ENCODE measurements at regions not wholly inside any gene's neighbourhood (a gene's known extent, or its start where the extent isn't known, plus 50 kb on each side); places are given as distances from the start of the nearest gene placed in this dataset.

DNA sequence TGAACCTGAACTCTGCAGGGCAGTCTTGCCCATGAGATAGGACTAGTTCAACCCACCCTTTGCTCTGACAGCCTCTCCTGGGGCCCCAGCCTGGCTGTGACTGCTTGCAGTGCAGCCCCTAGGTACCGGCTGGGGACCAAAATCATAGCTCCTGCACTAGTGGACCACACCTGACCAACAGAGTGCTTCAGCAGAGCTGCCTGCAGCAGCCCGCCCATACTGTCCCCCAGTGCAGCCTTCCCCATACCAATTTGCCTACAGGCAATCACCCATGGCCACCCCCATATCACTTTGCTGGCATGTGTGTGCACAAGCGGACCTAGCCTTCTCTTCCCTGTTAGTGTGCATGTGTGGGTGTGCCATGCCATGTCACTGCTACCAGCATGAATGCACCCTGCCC is 347.6 kb upstream of the MPDZ start:
- DNase-seq (no peak), ATAC-seq (replicated peaks) (no peak)
- Mint-ChIP-seq H3K36me3 (no peaks in the 10 kb centered on the region), H3K27me3 (no peaks in the 10 kb centered on the region), H3K27ac (no peak overlapping the region), H3K4me1 (no peaks in the 10 kb centered on the region), H3K4me3 (no peak overlapping the region), H3K9me3 (peaks cover 9 to 11% of the 10 kb centered on the region in 2 donors)

DNA sequence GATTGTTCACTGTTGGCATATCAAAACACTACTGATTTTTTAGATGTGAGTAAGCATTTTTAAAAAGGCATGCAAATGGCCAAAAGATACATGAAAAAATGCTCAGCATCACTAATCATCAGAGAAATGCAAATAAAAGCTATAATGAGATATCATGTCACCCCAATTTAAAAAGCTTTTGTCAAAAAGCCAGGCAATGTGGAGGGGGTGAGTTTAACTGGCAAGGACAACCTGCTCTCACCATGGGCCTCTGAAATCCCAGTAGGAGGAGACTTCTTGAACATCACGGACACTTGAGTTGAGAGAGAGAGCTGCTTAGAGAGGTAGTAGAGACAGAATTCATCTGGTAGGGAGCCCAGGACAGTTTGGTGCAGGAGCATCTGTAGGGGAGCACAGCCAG is 347.1 kb upstream of the MPDZ start:
- Mint-ChIP-seq H3K9me3 (peaks cover 6 to 11% of the 10 kb centered on the region in 2 donors), H3K36me3 (no peaks in the 10 kb centered on the region), H3K27me3 (no peaks in the 10 kb centered on the region), H3K4me1 (no peaks in the 10 kb centered on the region), H3K4me3 (no peak overlapping the region), H3K27ac (no peak overlapping the region)
- no peak for DNase-seq
- ATAC-seq (replicated peaks), result no peak

DNA sequence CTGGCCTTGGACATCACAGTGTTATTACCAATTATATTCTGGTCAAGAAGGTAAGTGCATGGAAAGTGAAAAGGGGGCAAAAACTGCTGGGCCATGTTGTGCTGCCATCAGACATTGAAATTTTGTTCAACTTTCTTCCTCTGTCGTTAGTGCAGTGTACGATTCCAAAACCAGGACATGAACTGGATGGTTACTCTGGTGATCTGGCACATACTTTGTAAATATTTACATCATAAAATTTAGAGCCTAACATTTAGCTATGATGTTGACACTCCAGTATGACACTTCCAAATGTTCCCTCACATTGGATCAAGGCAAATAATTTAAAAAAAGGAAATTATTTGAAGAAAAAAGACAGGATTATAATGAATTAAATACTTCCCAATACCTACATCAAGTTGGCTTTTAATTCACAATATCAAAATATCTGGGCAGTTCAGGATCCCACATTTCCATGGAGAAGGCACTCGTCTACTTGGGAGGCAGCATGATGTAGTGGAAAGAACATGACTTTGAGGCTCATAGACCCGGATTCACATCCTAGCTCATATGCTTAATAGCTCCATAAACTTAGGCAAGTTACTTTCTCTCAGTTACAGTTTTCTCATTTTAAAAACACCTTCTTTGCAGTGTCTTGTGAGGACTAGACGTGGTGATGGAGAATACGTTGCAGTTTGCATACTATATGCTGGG is 342.5 kb upstream of the MPDZ start:
- H3K27ac Mint-ChIP-seq, result no peak overlapping the region
- H3K9me3 Mint-ChIP-seq, result peaks cover 0 to 1% of the 10 kb centered on the region in 2 donors
- H3K4me1 Mint-ChIP-seq, result no peaks in the 10 kb centered on the region
- no peak for ATAC-seq (replicated peaks)
- no peaks in the 10 kb centered on the region for H3K27me3 Mint-ChIP-seq
- no peaks in the 10 kb centered on the region for H3K36me3 Mint-ChIP-seq
- no peak overlapping the region for H3K4me3 Mint-ChIP-seq
- no peak for DNase-seq

GRCh38 chr9:13616491-13617035 is 337.1 kb upstream of the MPDZ start:
- DNase-seq, result no peak
- no peaks in the 10 kb centered on the region for H3K36me3 Mint-ChIP-seq
- no peaks in the 10 kb centered on the region for H3K27me3 Mint-ChIP-seq
- H3K4me3 Mint-ChIP-seq, result no peak overlapping the region
- no peak overlapping the region for H3K27ac Mint-ChIP-seq
- H3K4me1 Mint-ChIP-seq, result no peaks in the 10 kb centered on the region
- no peak for ATAC-seq (replicated peaks)
- H3K9me3 Mint-ChIP-seq, result peaks cover 0 to 3% of the 10 kb centered on the region in 2 donors

DNA sequence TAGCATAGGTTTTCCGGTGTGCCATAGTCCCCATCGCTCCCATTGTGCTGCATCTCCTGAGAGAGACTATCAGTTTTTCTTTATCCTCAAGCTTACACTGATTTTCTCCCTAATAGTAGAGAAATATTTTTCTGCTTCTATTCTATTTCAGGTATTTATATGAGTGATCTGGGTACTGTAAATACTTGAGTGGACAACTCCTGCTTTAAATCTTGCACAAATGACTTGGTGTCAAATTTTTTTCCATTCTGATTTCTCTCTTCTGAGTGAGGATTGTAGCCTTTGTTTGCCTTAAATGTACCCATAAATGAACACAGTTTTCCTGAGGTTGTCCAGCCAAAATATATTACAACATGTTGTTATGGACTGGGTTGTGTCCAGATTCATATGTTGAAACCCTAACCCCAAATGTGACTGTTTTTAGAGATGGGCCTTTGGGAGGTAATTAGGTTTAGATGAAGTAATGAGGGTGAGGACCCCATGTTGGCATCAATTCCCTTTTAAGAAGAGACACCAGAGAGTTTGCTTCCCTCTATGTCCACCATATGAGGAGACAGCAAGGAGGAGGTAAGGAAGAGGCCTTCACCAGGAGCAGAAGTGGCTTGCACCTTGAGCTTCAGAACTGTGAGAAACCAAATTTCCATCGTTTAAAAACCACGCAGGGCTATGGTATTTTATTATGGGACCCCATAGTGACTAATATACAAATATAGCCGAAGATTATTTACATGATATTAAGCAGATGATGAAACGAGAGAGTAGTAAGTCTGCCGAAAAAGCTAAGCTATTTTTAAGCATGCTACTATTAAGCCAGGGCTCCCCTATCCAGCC is 336.4 kb upstream of the MPDZ start:
- no peaks in the 10 kb centered on the region for H3K4me1 Mint-ChIP-seq
- DNase-seq, result no peak
- no peak overlapping the region for H3K4me3 Mint-ChIP-seq
- no peaks in the 10 kb centered on the region for H3K36me3 Mint-ChIP-seq
- no peak overlapping the region for H3K27ac Mint-ChIP-seq
- ATAC-seq (replicated peaks), result no peak
- H3K27me3 Mint-ChIP-seq, result no peaks in the 10 kb centered on the region
- peaks cover 0 to 3% of the 10 kb centered on the region in 2 donors for H3K9me3 Mint-ChIP-seq

DNA sequence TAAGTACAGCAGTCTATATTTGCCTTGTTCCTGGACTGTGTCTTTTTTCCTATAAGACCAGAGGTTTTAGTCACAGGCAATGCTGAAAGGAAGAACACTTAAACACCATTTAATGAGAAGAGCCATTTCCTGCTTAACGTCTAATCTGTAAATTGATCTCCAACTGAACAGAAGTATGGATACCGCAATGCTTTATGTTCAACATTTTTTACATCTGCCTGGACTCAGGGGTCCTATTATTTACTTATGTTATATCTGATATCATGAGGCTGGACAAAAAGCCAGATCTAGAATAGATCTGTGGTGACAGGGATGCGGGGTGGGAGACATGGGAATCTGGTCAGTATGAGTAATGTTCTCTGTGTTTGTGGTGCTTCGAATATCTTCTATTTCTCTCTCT is 334.6 kb upstream of the MPDZ start:
- no peak overlapping the region for H3K27ac Mint-ChIP-seq
- ATAC-seq (replicated peaks), result no peak
- DNase-seq, result no peak
- no peaks in the 10 kb centered on the region for H3K27me3 Mint-ChIP-seq
- no peak overlapping the region for H3K4me3 Mint-ChIP-seq
- no peaks in the 10 kb centered on the region for H3K4me1 Mint-ChIP-seq
- peaks cover 0 to 3% of the 10 kb centered on the region in 2 donors for H3K9me3 Mint-ChIP-seq
- no peaks in the 10 kb centered on the region for H3K36me3 Mint-ChIP-seq

DNA sequence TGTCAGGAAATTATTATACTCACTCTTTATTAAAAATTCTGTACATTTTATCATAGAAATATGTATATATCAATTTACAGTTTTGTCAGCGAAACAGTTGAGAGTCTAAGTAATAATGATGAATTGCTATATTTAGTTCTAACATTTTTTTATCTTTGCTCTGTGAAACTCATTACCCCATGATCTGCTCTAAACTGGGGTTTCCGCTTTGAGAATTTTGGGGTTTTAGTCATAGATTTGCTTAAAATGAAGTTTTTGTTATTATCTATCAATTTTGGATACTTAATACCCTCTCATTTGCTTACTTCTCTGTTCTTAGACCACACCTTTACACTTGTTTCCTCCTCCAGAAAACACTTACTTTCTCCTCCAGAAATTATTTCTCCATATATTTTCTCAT is 333.8 kb upstream of the MPDZ start:
- H3K27me3 Mint-ChIP-seq, result no peaks in the 10 kb centered on the region

DNA sequence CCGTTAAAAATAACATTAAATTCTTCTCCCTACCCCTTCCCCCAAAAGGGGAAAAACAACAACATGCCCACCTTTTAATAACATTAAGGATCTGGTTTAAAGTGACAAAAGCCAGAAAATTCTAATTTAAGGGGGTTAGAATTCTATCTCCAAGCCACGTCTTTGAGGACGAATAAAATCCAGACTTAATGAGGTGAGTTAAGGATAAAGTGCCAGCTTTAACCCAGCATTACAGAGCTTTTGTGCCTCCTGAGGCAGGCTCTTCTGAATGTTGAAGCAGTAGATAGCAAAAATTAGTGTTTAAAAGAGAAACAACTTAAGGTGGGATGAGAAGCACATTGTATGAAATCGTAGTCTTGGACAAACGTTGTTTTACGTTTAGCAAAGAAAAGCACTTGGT is 329.0 kb upstream of the MPDZ start:
- Mint-ChIP-seq H3K4me3 (no peak overlapping the region), H3K9me3 (peaks cover 0 to 1% of the 10 kb centered on the region in 2 donors), H3K27me3 (no peaks in the 10 kb centered on the region), H3K27ac (no peak overlapping the region), H3K4me1 (no peaks in the 10 kb centered on the region), H3K36me3 (no peaks in the 10 kb centered on the region)
- ATAC-seq (replicated peaks) (no peak), DNase-seq (no peak)

More for the DNA sequence above, 333.8 kb upstream of the MPDZ start:
- no peak for DNase-seq
- Mint-ChIP-seq H3K4me1 (no peaks in the 10 kb centered on the region), H3K4me3 (no peak overlapping the region), H3K27ac (no peak overlapping the region), H3K36me3 (no peaks in the 10 kb centered on the region), H3K9me3 (peaks cover 0 to 3% of the 10 kb centered on the region in 2 donors)
- ATAC-seq (replicated peaks), result no peak

DNA sequence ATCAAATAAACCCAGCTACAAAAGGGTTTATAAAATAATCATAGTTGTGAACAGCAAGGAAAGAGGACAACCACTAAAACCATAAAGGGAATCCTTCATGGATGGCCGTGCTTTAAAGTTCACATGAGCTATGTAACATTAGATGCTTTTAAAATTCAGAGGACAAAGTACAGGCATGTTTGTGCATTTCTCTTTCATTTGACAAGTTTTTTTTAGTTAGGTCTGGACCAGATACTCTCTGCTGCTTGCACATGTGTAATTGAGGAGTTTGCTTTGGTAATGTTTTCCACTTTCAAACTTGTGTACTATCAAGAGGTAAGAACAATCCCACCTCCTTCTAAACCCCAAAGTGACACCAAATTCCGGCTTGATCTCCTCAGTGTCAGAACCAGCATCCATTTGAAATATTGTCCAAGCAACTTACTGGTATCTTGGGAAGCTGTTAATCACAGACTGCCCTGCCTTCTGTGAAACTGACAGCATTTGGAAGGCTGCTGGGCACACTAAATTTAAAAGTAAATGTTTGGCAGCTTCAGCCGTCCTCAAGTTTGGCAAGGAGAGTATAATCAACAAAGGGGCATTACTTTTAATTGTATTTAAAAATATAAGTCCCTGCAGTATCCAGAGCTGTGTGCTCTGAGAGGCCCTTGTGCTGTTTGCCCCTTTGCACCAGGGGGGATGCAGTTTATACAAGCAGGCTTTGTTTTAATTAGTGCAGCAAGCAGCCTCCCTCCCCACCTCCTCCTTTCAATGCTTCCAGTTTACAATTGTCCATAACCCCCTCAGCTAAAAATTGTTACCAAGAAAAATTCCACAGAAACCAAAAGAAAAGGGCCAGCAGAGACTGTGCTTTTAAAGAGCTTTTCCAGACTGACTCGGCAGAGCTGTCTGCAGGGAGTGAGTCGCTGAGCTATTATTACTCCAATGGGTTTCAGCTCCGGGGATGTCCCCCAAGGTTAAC is 328.3 kb upstream of the MPDZ start:
- Mint-ChIP-seq H3K27ac (no peak overlapping the region), H3K4me3 (no peak overlapping the region), H3K4me1 (no peaks in the 10 kb centered on the region), H3K36me3 (no peaks in the 10 kb centered on the region), H3K27me3 (no peaks in the 10 kb centered on the region), H3K9me3 (peaks cover 3 to 5% of the 10 kb centered on the region in 2 donors)
- no peak for ATAC-seq (replicated peaks)
- no peak for DNase-seq

DNA sequence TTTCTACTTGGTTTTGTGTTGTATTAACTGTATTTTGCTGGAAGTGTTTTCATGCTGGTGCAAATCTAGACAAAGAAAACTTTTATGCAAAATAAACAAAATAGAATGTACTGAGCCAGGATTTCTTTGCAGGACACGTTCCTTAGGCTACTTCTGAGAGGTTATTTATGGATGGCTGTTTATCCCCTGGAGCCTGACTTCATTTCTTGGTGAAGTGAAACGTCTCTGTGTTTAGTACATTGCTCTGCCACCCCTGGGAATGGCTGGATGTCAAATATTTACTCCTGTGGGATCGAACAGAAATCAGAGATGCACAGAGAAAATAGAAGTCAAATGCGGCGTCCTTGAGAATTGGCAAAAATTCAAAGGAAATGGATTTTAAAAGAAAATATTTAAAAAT is 327.1 kb upstream of the MPDZ start:
- no peak for ATAC-seq (replicated peaks)
- Mint-ChIP-seq H3K27ac (no peak overlapping the region), H3K9me3 (peaks cover 4 to 6% of the 10 kb centered on the region in 2 donors), H3K36me3 (no peaks in the 10 kb centered on the region), H3K4me3 (no peak overlapping the region), H3K4me1 (no peaks in the 10 kb centered on the region), H3K27me3 (no peaks in the 10 kb centered on the region)
- no peak for DNase-seq

DNA sequence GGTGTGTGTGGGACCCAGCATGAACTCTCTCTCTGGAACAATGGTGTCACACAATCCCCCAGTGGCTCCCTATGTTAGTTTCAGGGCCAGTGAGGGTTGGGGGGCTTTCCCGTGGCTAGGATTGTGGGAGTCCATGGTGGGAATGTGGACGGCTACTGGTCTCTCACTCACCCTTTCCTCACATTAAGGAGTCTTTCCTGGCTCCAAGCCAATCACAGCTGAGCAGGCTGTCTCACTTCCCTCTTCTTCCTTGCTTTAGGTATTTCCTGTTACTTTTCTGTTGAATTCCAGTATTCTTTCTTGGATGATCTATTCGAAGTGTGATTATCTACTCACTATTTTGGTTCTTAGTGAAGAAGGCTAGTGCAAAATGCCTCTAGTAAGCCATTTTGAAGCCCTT is 324.4 kb upstream of the MPDZ start:
- Mint-ChIP-seq H3K9me3 (peaks cover 4 to 8% of the 10 kb centered on the region in 2 donors), H3K27ac (no peak overlapping the region), H3K4me3 (no peak overlapping the region), H3K36me3 (no peaks in the 10 kb centered on the region), H3K27me3 (no peaks in the 10 kb centered on the region), H3K4me1 (no peaks in the 10 kb centered on the region)
- ATAC-seq (replicated peaks) (no peak), DNase-seq (no peak)

DNA sequence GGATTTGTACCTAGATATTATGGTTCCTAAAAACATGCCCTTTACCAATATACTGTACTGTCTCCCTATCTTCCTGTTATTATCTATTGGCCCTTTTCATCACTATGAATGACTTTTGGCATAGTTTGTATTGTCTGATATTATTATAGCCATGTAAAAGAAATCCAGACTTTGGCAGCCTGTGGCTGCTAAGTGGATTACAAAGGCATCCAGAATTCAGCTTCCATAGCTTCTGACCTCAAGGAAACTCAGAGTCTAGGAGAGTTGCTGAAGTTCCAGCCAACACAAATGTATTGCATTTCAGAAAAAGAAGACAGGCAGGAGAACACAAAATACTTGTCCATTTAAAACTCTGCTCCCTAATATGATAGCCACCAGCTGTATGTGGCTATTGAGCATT is 319.2 kb upstream of the MPDZ start:
- Mint-ChIP-seq H3K4me1 (no peaks in the 10 kb centered on the region), H3K9me3 (peaks cover 4 to 6% of the 10 kb centered on the region in 2 donors), H3K4me3 (no peak overlapping the region), H3K36me3 (no peaks in the 10 kb centered on the region), H3K27ac (no peak overlapping the region), H3K27me3 (no peaks in the 10 kb centered on the region)
- ATAC-seq (replicated peaks) (no peak), DNase-seq (no peak)

- ATAC-seq (replicated peaks) (no peak), DNase-seq (no peak)
- Mint-ChIP-seq H3K27ac (no peak overlapping the region), H3K27me3 (no peaks in the 10 kb centered on the region), H3K4me1 (no peaks in the 10 kb centered on the region), H3K36me3 (no peaks in the 10 kb centered on the region), H3K9me3 (peaks cover 0 to 1% of the 10 kb centered on the region in 2 donors), H3K4me3 (no peak overlapping the region)
Measured at GRCh38 chr9:13597427-13597826, 317.9 kb upstream of the MPDZ start.

DNA sequence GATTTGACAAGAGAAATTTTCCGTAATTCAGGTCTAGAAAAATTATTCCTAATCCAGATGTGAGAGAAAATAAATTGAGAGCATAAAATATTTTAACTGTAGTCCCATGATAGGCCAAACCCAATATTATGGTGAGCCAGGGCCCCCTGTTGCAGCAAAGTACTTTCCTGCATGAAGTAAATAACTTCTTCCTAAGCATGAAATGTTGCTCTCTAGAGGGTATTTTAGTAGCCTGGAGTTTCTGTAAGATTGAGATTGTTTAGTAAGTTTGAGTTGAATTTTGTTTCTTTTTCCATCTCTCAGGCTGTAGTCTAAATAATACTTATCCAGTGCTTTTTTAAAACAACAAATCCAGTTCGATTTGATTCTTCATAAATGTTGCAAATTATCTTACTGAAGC is 317.5 kb upstream of the MPDZ start:
- H3K4me1 Mint-ChIP-seq, result no peaks in the 10 kb centered on the region
- H3K9me3 Mint-ChIP-seq, result peaks cover 0 to 1% of the 10 kb centered on the region in 2 donors
- H3K4me3 Mint-ChIP-seq, result no peak overlapping the region
- no peak overlapping the region for H3K27ac Mint-ChIP-seq
- DNase-seq (no peak), ATAC-seq (replicated peaks) (no peak)
- H3K36me3 Mint-ChIP-seq, result no peaks in the 10 kb centered on the region
- H3K27me3 Mint-ChIP-seq, result no peaks in the 10 kb centered on the region
